ENCODE measurements at regions not wholly inside any gene's neighbourhood (a gene's known extent, or its start where the extent isn't known, plus 50 kb on each side); places are given as distances from the start of the nearest gene placed in this dataset.
"Not testable (repeated sequence)": the region's sequence is repeated elsewhere in the genome, so short reads cannot be mapped to it uniquely, and the experiment has no call there.

DNA sequence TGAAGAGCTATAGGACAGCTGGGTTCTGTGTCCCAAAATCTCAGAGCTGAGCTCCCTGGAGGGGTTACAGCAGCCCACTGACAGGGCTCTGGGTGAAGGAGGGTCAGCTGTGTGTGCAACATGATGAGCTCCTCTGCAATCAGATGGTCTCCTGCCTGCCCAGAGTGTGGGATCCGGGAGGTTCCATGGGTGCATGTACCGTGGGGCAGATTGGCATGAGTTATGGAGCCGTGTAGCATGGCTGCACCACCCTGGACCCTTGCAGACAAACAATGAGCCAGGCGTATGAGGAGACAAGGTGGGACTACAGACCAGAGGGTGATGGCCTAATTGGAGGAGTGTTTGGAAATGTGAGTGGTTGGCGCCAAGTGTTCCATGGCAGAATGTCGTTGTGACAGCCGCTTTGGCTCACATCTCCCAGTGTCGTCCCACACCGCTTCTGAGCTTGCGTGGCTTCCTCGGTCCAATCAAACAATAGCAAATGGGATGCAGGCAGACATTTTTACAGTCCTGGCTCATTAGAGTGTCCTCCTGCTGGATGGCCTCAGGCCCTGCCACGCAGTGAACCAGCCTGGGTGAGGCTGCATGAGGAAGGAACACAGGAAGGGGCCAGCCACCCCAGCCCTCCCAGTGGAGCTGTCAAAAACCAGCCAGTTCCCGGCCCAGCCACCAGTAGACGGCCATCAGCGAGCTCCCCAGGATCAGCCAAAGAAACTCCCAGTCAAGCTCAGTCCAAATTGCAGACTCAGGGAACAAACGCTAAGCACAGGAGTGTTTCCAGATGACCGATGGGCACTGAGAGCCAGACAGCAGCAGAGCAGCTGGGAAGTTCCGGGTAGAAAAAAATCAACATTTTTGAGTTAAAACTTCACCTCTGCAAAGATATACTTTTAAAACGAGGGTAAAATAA is 1066.9 kb downstream of the BRD1 start:
- DNase-seq = no peak

DNA sequence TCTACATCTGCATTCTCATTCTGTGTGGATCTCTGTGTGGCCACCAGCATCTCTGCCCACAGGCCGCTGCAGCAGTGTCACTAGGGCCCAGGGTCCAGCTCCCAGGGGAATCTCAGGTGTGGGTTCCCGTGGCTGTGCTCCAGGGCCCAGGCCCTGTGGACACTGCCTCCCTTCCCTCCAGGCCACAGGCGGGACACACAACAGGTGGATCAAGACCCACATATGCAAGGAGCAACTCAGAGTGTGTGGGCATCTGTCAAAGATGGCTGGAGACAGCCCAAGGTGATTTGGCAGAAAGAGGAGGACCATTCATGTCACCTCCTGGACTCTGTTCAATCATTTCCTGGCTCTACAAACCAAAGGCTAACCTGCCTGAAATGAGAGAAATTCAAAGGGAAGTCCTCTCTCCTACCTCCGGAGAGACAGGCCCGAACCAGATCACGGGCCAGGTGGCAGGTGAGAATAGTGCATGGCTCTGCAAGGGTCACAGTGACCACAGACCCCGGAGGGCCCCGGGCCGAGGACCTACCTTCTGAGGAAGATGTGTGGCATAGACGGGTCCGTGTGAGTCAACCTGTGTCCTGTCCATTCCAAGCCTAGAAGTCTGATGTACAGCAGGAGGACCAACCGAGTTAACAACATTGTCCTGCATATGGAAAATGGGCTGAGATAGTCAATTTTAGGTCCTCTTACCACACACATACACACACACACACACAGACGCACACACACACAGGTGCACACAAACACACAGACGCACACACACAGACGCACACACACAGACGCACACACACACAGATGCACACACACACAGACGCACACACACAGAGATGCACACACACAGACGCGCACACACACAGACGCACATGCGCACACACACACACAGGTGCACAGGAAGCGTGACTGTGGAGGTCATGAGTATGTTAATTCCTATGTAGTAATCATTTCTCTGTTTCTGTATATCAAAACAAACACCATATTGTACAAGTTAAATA is 1068.5 kb downstream of the BRD1 start:
- no peak for DNase-seq

DNA sequence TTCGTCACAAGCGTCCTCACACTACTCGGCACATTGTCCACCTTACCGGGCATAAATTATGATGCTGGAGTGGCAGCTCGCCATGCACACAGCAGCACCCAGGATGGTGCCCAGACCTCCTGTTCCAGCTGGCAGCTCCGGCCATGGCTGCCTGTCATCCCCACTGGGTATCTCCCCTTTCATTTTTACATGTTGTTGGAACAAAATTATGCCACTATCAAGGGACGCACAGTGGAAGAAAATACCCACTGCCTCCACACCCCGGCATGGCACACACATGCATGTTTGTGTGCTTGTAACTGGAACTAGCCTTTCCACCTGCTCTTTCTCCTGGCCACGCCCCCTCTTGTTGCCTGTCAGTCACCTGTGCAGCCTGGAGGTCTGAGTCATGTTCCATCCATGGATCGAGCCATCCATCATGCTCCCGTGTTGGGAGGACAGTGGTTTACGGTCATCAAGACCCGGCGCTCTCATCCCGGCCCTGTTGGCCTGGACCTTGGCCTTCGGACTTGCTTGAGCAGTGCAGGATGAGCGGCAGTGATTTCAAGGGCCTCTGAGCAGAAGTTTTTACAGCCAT is 1069.6 kb downstream of the BRD1 start:
- DNase-seq = no peak

DNA sequence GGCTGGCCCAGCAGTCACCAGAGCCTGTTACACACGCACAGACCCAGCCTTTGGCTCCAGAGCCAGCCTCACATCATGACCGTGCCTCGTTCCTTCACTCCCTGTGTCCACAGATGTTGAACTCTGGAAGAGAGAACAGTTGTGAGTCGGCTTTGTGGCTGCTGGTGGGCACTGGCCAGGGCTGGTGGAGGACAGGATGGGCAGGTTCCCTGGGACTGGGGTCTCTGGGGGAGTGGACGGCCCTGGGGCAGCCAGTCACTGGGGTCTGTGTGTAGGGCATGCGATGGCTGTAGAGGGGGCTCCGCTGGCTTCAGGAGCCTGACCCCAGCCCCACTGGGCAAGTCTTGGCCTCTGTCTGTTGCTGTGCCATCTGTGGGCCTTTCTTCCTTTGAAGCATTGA is 1070.1 kb downstream of the BRD1 start:
- no peak for DNase-seq

DNA sequence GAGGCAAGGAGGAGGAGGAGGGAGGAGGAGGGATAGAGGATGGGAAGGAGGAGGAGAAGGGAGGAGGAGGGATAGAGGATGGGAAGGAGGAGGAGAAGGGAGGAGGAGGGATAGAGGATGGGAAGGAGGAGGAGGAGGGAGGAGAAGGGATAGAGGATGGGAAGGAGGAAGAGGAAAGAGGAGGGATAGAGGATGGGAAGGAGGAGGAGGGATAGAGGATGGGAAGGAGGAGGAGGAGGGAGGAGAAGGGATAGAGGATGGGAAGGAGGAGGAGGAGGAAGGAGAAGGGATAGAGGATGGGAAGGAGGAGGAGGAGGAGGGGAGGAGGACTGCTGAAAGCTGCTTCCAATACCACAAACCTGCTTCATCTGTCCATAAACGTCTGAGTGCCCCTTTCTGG is 1070.5 kb downstream of the BRD1 start:
- not testable (repeated sequence) for DNase-seq

DNA sequence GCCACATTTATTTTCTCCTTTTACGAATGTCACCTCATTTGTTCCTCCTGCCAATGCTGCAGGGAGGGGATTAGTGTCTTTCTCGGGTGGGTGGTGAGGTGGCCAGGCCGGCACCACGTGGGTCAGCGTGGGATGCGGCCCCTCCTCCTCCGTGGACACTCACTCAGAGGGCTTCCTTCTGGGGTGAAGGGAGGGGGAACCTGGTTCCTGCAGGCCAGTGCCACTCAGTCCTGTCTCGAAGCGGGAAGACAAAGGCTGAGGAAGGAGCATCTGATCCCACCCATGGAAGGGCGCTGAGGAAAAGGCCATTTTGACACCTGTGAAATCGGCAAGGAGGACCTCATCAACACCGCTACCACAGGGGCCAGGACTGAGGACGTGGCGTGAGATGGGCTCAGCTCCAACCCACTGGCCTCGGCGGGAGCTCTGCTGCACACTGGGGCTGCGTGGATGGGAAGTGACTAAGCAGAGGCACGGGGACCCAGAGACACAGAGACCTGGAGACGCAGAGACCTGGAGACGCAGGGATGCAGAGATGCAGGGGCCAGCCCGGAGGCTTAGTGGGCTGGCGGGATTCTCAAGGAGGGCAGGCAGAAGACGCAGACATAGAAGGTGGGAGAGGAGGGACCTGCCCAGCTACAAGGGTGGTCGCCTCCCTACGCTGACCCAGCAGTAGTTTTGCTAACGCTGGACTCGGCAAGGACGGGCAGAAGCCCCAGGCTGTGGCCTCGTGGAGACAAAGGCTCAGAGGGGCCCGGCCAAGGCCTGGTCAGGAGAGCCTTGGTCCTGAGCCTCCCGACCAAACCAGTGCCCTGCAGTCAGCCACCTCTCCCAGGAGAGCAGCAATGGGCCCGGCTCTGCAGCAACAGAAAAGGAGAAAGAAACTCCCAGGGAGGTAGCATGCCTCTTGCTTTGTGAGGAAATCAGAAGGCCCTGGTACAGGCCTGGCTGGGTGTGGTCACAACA is 1071.2 kb downstream of the BRD1 start:
- no peak for DNase-seq

DNA sequence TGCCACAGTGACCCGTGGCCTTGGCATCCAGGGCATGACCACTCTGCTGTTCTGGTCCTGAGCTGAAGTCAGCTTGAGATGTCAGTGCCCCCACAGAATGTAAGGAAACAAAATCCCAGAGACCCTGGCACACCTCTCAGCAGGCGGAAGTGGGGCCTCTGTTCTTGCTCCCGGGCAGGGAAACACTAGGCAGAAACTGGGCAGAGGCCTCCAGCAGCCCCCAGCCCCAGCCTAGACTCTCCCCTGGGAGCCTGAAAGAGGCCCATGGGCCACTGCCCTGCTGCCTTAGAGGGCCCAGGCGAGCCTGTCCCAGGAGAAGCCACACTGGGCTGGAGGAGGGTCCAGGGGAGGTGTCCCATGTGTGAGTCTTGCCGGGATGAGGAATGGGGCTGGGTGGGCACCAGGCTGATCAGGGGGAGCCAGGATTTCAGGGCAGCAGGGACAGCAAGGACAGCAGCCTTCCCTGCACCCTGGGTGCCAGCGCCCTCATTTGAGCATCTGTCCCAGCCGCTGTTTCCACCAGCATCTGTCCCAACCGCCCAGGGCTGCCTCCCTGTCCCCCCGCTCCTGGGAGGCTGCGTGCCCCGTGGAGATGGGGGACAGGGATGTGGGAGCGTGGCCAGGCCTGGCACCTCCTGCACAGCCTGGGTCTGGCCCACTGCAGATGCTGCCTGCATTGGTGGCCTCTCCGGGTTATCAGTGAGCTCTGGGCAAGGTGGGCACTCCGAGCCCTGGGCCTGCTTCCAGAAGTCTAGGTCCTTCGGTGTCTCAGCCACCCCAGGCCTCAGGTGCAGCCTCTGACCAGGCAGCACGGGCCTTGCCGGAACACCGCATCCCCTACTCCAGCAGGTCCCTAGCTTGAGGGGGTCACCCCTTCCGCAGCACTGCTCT is 1072.4 kb downstream of the BRD1 start:
- DNase-seq = no peak

DNA sequence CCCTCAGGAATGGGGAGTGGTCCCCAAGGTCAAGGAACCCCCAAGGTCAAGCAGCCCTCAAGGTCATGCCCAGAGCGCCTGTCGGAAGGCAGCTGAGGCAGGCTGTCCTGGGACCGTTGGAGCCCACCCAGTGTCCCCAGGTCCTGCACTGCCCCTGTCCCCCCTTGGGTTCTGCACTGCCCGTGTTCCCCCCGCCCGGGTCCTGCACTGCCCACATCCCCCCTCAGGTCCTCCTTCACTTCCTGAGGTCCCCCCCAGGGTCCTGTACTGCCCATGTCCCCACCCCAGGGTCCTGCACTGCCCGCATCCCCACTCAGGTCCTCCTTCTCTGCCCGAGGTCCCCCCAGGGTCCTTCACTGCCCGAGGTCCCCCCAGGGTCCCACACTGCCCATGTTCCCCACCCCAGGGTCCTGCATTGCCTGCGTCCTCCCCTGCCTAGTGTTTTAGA is 1073.0 kb downstream of the BRD1 start:
- DNase-seq = no peak

DNA sequence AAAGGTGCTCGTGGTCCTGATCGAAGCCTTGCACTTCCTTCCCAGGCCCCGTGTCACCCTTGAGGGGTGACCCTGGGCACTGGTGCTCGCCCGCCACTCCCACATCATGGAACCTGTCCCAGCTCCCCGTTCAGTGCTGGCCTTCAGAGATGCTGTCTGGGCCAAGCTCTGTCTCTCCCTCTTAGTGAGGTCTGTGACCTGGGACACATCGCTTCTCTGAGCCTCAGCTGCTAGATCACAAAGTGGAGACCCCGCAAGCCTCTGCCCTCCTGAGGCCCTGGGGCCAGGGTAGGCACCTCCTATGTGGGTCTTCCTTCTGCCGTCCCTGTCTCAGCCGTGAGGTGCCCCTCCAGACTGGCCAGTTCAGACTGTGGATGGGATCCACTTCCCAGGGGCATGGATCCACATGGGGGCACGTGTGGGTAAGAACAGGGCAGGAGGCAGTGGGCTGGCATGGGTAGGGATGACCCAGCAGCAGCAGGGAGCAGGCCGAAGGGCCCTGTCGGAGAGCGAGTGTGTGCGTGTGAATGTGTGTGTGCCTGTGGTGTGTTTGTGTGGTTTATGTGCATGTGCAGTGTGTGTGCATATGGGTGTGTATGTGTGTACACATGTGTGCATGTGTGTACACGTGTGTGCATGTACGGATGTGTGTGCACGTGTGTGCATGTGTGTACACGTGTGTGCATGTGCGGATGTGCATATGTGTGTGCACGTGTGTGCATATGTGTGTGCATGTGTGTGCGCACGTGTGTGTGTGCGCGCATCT is 1073.7 kb downstream of the BRD1 start:
- DNase-seq = no peak

DNA sequence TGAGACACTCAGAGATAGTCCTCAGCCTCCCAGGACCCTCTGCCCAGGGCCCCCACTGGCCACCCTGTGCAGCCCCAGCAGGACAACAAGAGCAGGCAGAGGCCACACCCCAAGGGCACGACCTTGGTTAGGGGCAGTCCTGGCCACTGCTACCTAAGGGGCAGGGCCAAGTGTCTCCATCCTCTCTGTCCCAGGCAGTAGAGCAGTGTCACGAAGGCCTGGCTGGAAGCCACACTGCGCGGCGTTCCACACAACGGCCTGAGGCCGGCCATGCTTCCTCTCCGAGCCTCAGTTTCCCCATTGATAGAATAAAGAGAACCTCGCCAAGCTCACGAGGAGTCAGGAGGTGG is 1074.3 kb downstream of the BRD1 start:
- no peak for DNase-seq

DNA sequence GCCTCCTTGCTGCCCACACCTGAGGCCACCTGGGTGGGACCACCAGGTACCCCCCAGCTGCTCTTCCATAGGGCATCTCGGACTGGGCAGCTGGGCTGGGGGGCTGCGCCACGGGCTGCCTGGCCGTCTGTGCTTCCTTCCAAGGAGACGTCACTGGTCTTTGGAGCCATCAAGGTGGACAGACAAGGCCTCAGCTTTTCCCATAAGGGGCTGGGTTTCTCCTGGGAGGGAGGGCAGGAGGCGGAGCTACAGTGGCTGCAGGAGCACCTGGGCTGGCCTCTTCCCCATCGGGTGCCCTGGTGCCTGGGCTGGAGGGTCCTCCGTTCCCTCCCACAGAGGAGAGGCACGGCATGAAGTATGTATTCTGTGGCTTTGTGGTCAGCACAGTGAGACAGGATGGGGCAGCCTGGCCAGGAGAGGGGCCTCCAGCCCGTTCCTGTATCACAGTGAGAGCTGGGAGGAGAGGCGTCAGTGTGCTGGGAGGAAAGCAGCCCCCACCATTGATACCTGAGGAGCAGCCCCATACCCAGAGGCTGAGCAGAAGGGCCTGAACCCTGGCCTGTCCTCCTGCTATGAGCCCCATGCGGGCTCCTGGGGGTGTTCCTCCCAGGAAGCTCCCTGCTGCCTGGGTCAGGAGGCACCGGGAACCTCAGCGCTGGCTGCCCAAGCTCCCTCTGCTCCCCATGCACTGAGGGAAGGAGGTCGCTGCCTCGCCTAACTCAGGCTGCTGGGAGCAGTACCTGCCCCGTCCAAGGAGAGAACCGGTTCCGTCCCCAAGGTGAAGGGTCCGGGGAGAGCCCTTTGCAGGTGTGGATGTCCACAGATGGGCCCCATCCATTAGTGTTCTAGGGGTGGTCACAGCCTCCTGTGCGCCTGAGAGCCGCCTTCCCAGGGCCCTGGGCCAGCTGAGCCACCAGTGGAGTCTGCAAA is 1075.0 kb downstream of the BRD1 start:
- DNase-seq = no peak

DNA sequence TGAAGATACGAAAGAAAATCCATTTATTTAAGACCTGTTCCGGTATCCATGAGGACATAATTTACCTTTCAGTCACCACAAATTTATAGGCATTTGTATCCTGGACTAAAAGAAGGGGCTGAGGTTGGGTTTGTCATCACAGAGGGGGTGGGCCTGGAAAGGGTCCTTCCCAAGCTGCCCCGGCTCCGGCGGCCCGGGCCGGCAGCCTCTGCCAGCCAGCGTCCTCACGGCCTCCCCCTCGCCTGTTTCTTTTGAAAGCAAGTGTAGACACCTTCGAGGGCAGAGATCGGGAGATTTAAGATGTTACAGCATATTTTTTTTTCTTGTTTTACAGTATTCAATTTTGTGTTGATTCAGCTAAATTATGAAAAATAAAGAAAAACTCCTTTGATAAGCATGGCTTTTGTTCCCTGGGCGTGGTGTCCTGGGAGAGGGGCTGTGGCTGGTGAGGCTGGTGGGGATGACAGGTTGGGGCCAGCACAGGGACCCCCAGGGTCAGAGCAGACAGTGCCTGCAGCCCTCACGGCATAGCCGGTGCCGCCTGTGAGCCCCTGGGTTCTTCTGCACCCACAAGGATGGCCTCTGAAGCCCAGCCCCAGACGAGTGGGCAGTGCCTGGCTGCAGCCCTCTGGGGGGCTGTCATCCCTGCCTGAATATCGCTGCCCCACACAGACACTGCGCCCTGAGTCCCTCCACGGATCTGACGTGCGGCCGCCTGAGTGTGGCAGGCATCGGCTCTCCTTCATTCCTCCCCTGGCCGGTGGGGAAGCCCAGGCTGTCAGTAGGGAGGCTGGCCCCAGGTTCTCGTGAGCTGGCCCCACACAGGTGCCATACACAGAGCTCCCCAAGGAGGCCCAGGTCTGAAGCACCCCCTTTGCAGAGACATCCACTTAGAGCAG is 1075.9 kb downstream of the BRD1 start:
- no peak for DNase-seq

DNA sequence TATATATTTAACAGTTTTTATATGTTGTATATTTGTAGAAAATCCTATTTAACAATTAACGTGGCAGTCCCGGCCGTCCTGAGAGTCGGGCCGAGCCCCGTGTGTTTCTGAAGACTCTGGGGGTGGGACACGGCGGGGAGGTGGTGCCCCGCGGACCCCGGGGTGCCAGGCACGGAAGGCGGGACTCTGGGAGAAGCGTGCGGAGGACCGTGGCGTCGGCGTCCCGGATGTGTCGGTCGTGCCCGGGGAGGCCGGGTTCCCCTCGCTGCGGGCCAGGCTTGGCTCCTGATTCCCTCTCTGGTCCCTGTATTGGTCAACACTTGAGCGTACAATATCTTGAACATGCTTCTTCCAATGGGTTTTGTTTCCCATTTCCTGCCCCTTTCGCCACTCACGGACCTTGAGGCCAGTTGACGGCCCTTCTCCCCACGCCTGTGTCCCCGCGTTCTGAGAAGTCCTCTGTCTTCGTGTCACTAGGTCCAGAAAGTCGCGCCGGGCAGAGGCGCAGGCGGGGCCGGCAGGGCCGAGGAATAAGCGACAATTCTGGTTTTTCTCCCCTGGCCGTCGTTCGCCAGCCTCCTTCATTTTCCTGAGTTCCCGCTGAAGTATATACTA is 1076.7 kb downstream of the BRD1 start:
- no peak for DNase-seq

DNA sequence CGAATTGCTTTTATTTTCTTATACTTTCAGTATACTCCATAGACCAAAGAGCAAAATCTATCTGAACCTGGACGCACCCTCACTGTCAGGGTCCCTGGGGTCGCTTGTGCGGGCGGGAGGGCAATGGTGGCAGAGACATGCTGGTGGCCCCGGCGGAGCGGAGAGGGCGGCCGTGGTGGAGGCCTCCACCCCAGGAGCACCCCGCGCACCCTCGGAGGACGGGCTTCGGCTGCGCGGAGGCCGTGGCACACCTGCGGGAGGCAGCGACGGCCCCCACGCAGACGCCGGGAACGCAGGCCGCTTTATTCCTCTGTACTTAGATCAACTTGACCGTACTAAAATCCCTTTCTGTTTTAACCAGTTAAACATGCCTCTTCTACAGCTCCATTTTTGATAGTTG is 1077.4 kb downstream of the BRD1 start:
- no peak for DNase-seq

DNA sequence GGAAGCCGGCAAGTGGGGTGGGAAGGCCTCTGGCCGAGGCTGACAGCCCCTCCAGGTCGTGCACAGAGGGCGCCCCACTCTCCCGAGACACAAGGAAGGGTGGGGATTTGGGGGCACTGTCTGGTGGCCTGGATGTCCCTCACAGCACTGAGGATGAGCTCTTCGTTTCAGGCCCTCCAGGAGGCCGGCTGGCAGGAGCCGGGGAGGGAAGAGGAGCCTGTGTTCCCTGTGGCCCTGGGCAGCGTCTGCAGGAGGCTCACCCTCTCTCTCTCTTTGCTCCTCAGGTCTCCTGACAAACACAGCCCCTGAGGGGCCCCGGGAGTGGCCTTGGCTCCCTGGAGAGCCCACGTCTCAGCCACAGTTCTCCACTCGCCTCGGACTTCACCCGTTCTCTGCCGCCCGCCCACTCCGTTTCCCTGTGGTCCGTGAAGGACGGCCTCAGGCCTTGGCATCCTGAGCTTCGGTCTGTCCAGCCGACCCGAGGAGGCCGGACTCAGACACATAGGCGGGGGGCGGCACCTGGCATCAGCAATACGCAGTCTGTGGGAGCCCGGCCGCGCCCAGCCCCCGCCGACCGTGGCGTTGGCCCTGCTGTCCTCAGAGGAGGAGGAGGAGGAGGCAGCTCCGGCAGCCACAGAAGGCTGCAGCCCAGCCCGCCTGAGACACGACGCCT is 1078.0 kb downstream of the BRD1 start:
- no peak for DNase-seq

DNA sequence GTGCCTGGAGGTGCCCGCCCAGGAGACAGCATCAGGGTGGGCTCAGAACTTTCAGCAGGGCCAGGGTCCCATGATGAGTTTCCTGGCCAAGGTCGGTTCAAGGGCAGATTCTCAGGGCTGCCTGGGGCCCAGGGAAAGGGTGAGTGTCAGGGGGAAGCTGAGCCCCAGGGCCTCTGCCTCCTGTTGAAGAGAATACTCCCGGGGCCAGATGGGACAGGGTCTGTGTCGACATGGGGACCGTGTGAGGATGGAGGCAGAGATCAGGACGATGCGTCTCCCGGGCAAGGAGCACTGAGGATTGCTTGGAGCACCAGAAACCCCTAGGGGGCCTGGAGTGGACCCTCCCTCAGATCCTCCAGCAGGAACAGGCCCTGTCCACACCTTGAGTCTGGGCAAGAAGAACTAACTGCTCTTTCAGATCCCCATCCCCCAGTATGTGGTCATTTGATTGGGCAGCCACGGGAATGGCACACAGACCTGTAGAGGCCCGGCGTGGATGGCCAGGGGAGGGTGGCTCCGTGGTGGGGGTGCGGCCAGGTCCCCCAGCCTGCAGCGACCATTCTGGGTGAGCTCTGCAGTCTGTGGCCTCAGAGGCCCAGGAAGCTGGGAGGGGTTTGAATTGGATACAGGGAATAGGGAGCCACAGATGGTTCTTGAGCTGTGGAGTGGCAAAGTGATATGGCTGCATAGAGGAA is 1078.7 kb downstream of the BRD1 start:
- DNase-seq = no peak

Data from hematopoietic multipotent progenitor cell treated with erythropoietin and hydrocortisone succinate and interleukin-3 and kit ligand, for 6 days (in vitro differentiated cells).